ENCODE measurements at regions not wholly inside any gene's neighbourhood (a gene's known extent, or its start where the extent isn't known, plus 50 kb on each side); places are given as distances from the start of the nearest gene placed in this dataset.
A peak's percentile ranks its signal among the peaks of the same experiment; 100 is the strongest.

DNA sequence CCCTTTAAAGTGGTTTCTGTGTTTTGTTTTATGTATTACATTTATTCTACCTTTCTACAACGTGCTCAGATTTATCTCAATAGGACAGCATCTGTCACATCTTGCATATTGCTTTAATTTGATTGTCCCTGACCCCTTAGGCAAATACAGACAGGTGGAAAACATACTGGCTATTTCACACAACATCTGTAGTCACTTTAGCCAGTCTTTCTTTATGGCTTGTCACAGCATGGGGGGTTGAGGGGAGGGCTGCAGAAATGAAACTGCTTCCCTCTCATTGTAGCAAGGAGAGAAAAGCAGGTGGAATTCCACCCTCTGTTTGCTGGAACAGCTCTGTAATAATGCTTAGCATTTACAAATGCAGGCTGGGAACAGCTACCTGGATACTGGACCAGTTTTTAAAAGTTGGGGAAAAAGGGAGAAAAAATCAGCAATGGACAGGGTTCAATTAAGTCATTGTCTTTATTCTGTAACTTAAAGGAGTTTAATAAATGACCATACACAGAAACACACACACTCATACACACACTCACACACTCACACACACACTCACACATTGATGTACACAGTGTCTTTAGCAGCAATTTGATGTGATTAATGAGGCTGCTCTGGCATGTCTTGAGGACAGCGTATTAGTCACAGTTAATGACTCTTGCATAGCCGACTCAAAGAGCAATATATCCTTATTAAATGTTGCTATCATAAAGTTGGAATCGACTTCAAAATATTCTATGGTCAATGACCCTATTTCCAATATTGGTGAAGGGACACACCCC, 283.7 kb upstream of the GBE1 start:
- ATAC-seq: peak; percentile 48
- intact Hi-C loops (cut with micrococcal nuclease): no loop called here
- Histone ChIP-seq H3K4me3 (ENCODE audit: low read length) (no peak overlapping the region), H3K9me2 (replicated peaks; ENCODE audit: low read length) (no peaks in the 10 kb centered on the region), H3K27me3 (ENCODE audit: low read length) (no peaks in the 10 kb centered on the region), H3K27ac (ENCODE audit: low read length) (no peak overlapping the region), H3K79me2 (ENCODE audit: low read length) (no peaks in the 10 kb centered on the region), H3K9me3 (ENCODE audit: low read length) (no peaks in the 10 kb centered on the region), H3K4me2 (ENCODE audit: low read length) (no peak overlapping the region), H3K9ac (ENCODE audit: low read length) (no peak overlapping the region), H3F3A (ENCODE audit: low read length, unreplicated experiment) (no peaks in the 10 kb centered on the region), H3K4me1 (ENCODE audit: insufficient read depth, low read length) (no peaks in the 10 kb centered on the region), H4K20me1 (ENCODE audit: low read length) (no peaks in the 10 kb centered on the region), H3K36me3 (ENCODE audit: low read depth, low read length) (no peaks in the 10 kb centered on the region), H2AFZ (ENCODE audit: low read length) (no peak overlapping the region)
- no TSS peak for BruUV-seq (replicated peaks)
- ChIA-PET CTCF (no interaction called here), POLR2A (ENCODE audit: unreplicated experiment) (no interaction called here)
- peak; percentile 30 for DNase-seq
- TF ChIP-seq EZH2phosphoT487 (IDR thresholded peaks at IDR 0.05; ENCODE audit: borderline replicate concordance, low read length): no peak
- TF ChIP-seq, protein P1, sequence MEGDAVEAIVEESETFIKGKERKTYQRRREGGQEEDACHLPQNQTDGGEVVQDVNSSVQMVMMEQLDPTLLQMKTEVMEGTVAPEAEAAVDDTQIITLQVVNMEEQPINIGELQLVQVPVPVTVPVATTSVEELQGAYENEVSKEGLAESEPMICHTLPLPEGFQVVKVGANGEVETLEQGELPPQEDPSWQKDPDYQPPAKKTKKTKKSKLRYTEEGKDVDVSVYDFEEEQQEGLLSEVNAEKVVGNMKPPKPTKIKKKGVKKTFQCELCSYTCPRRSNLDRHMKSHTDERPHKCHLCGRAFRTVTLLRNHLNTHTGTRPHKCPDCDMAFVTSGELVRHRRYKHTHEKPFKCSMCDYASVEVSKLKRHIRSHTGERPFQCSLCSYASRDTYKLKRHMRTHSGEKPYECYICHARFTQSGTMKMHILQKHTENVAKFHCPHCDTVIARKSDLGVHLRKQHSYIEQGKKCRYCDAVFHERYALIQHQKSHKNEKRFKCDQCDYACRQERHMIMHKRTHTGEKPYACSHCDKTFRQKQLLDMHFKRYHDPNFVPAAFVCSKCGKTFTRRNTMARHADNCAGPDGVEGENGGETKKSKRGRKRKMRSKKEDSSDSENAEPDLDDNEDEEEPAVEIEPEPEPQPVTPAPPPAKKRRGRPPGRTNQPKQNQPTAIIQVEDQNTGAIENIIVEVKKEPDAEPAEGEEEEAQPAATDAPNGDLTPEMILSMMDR (conservative IDR thresholded peaks at IDR 0.05; ENCODE audit: low read depth, low read length): no peak
- no peak for TF ChIP-seq EZH2 (IDR thresholded peaks at IDR 0.05; ENCODE audit: low read length, unreplicated experiment)

DNA sequence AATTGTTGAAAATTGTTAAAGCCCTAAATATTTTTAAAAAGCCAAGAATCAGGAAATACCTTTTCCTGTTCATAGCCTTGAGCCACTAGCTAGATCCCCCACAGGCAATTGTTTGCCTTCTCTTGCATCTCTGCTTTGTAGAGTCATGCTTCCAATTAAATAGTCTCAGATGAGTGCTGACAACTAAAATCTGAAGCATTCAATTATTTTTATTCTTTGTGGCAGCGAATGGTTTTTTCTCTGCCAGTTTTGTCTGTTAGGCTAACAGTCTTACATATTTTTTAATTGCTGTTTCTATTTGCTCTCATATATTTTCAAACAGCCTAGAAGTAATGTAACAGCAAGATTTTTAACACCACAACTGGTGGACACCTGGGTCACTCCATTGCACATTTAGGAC, 277.1 kb upstream of the GBE1 start:
- BruUV-seq (replicated peaks): no TSS peak
- TF ChIP-seq, protein P1 (conservative IDR thresholded peaks at IDR 0.05; ENCODE audit: low read depth, low read length): no peak
- TF ChIP-seq EZH2phosphoT487 (IDR thresholded peaks at IDR 0.05; ENCODE audit: borderline replicate concordance, low read length): no peak
- no peak for TF ChIP-seq EZH2 (IDR thresholded peaks at IDR 0.05; ENCODE audit: low read length, unreplicated experiment)
- Histone ChIP-seq H3K4me3 (ENCODE audit: low read length) (no peak overlapping the region), H3K36me3 (ENCODE audit: low read depth, low read length) (no peaks in the 10 kb centered on the region), H2AFZ (ENCODE audit: low read length) (no peak overlapping the region), H3K79me2 (ENCODE audit: low read length) (no peaks in the 10 kb centered on the region), H3F3A (ENCODE audit: low read length, unreplicated experiment) (no peaks in the 10 kb centered on the region), H3K27ac (ENCODE audit: low read length) (no peak overlapping the region), H3K9me3 (ENCODE audit: low read length) (no peaks in the 10 kb centered on the region), H3K27me3 (ENCODE audit: low read length) (no peaks in the 10 kb centered on the region), H3K9ac (ENCODE audit: low read length) (no peak overlapping the region), H3K9me2 (replicated peaks; ENCODE audit: low read length) (no peaks in the 10 kb centered on the region), H3K4me2 (ENCODE audit: low read length) (no peak overlapping the region), H4K20me1 (ENCODE audit: low read length) (no peaks in the 10 kb centered on the region), H3K4me1 (ENCODE audit: insufficient read depth, low read length) (no peaks in the 10 kb centered on the region)
- POLR2A ChIA-PET (ENCODE audit: unreplicated experiment): no interaction called here
- ATAC-seq (no peak), DNase-seq (no peak)
- intact Hi-C loops (cut with micrococcal nuclease): no loop called here
- CTCF ChIA-PET: no interaction called here

DNA sequence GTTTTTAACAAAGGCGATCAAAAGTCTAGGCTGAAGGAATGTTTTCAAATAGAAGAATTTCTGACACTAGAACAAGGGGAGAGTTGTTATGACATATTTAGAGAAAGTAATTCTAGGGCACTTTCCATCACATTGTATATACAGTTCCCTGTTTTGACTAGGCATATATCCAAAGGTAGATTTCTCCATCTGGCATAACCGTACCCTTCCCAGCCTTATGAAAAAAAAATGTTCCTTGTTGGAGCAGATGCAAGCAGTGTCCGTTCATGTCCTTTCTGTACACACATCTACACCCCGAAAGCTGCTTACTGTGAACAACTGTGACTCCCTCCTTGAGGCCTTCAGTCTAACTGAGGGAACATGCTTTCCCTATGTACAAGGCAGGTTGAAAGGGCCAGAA, 271.7 kb upstream of the GBE1 start:
- H3K27ac ChIP-seq (ENCODE audit: low read length): no peak overlapping the region
- no peaks in the 10 kb centered on the region for H3K79me2 ChIP-seq (ENCODE audit: low read length)
- ChIA-PET CTCF (no interaction called here), POLR2A (ENCODE audit: unreplicated experiment) (no interaction called here)
- BruUV-seq (replicated peaks): no TSS peak
- H3F3A ChIP-seq (ENCODE audit: low read length, unreplicated experiment): no peaks in the 10 kb centered on the region
- no peak for ATAC-seq
- H2AFZ ChIP-seq (ENCODE audit: low read length): no peak overlapping the region
- intact Hi-C loops (cut with micrococcal nuclease): no loop called here
- H3K36me3 ChIP-seq (ENCODE audit: low read depth, low read length): no peaks in the 10 kb centered on the region
- no peak overlapping the region for H3K4me2 ChIP-seq (ENCODE audit: low read length)
- no peak overlapping the region for H3K9ac ChIP-seq (ENCODE audit: low read length)
- no peaks in the 10 kb centered on the region for H3K27me3 ChIP-seq (ENCODE audit: low read length)
- H4K20me1 ChIP-seq (ENCODE audit: low read length): no peaks in the 10 kb centered on the region
- no peaks in the 10 kb centered on the region for H3K4me1 ChIP-seq (ENCODE audit: insufficient read depth, low read length)
- no peaks in the 10 kb centered on the region for H3K9me2 ChIP-seq (replicated peaks; ENCODE audit: low read length)
- no peak overlapping the region for H3K4me3 ChIP-seq (ENCODE audit: low read length)
- no peak for TF ChIP-seq EZH2 (IDR thresholded peaks at IDR 0.05; ENCODE audit: low read length, unreplicated experiment)
- no peaks in the 10 kb centered on the region for H3K9me3 ChIP-seq (ENCODE audit: low read length)
- DNase-seq: no peak

Measured in PC-3 (cell line).